ENCODE measurements at regions not wholly inside any gene's neighbourhood (a gene's known extent, or its start where the extent isn't known, plus 50 kb on each side); places are given as distances from the start of the nearest gene placed in this dataset.
"Not testable (repeated sequence)": the region's sequence is repeated elsewhere in the genome, so short reads cannot be mapped to it uniquely, and the experiment has no call there.

- in situ Hi-C loops (cut with MboI; ENCODE audit: low sequenced_read_pairs) = no loop called here
Measured at GRCh38 chr3:158026236-158026635, 80.0 kb downstream of the SHOX2 start.

DNA sequence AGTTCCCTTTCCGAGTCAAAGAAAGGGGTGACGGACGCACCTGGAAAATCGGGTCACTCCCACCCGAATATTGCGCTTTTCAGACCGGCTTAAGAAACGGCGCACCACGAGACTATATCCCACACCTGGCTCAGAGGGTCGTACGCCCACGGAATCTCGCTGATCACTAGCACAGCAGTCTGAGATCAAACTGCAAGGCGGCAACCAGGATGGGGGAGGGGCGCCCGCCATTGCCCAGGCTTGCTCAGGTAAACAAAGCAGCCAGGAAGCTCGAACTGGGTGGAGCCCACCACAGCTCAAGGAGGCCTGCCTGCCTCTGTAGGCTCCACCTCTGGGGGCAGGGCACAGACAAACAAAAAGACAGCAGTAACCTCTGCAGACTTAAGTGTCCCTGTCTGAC is 86.3 kb downstream of the SHOX2 start:
- in situ Hi-C loops (cut with MboI; ENCODE audit: low sequenced_read_pairs) = not testable (repeated sequence)

GRCh38 chr3:158018462-158018861 is 87.8 kb downstream of the SHOX2 start:
- in situ Hi-C loops (cut with MboI; ENCODE audit: low sequenced_read_pairs) = no loop called here

DNA sequence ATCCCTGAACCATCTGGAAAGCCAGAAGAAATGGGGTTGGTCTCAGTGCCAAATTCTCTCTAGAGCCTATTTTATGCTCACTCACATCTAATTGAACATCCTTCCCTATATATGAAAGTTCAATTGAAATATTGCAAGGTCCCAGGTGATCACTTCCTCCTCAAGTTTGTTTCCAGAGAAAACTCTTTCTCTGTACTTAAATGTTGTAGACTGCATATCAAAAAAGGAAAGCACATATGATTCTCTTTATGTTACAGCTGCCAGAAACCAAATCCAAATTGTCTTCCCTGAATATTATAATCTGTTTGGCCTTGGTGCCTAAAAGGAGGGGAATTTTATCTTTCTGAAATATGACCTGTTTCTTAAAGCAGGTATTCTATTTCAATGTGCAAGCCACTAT is 93.3 kb downstream of the SHOX2 start:
- in situ Hi-C loops (cut with MboI; ENCODE audit: low sequenced_read_pairs) = no loop called here

DNA sequence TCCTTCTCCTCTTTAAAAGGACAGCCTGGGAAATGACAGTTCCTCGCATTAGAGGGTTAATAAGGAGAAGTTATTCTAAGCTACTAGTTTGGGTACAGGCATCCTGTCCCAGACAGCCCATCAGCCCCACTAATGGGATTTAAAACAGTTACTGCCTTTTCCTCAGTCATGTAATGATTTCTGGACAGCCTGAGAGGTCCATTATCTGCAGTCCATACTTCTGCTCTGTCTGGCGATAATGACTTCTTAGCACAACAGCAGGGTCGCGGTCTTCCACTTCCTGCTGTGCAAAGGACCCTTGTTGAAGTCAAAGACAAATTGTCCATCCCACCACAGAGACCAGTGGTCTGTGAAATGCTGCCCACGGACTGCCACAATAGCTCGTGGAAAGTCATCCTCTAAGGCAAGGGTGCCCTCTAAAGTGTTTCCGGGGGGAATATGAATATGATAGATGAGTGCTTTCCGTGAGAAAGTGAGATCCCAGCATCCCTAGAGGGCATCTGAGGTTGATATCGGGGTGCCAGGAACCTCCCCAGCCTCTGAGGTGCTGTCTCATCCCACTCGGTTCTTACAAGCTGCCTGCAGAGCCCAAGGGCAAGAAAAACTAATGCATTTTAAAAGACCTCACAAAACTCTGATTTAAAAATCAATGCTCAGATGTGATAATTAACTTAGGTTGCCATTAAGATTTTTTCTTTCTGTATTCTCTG is 100.7 kb downstream of the SHOX2 start:
- in situ Hi-C loops (cut with MboI; ENCODE audit: low sequenced_read_pairs) = no loop called here

DNA sequence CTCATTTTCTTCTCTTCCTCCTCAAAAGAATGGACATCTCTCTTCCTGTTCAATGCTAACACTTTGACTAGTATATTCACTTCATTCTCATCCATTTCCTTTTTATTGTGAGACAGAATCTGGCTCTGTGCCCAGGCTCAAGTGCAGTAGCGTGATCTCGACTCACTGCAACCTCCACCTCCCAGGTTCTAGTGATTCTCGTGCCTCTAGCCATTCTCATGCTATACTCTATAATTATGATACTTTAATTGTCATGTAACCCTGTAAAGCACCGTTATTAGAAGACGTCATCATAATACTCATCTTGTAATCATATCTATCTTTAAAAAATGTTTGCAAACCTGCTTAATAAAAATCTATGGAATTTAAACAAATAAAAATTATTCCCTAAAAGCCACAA is 107.0 kb downstream of the SHOX2 start:
- in situ Hi-C loops (cut with MboI; ENCODE audit: low sequenced_read_pairs) = no loop called here

GRCh38 chr3:157982359-157982758 is 123.9 kb downstream of the SHOX2 start:
- in situ Hi-C loops (cut with MboI; ENCODE audit: low sequenced_read_pairs) = no loop called here

DNA sequence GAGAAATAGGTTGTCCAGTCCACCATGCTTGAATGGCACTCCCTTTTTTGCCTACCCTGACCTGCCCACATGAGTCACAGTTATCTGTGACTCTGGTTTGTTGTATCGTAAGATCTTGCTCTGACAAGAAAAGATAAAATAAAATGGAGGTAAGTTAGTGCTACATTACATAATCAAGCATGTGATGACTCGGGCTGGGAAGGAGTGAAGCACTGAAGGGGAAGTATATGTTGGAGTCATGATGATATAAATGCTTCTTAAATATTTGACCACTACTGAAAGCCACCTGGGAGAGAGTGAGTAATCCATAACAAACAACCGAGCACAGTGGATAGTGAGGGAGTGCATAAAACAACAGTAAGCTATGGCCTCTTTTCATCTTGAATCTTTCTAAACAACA is 124.4 kb downstream of the SHOX2 start:
- in situ Hi-C loops (cut with MboI; ENCODE audit: low sequenced_read_pairs) = no loop called here

DNA sequence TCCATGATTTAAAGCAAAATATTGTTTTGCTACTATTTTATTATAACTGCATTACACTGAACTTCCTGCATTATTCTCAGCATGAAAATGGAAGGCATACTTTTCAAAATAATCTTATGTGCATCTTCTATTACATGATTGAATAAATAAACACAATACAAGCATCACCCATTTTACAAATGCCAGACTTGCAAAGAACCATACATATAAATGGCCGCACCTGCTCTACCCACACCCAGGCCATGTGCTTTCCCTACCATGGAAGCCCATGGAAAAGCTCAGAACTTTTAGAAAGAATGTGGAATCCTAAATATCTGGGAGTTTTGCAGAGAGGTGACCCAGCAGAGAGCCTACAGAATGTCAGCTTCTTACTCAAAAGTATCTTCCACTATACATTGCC is 127.2 kb downstream of the SHOX2 start:
- in situ Hi-C loops (cut with MboI; ENCODE audit: low sequenced_read_pairs) = no loop called here

GRCh38 chr3:157961665-157962064 is 144.6 kb downstream of the SHOX2 start:
- in situ Hi-C loops (cut with MboI; ENCODE audit: low sequenced_read_pairs) = no loop called here

- in situ Hi-C loops (cut with MboI; ENCODE audit: low sequenced_read_pairs) = no loop called here
Measured at GRCh38 chr3:157958457-157958856, 147.8 kb downstream of the SHOX2 start.

- in situ Hi-C loops (cut with MboI; ENCODE audit: low sequenced_read_pairs) = no loop called here
Measured at GRCh38 chr3:157956850-157957249, 149.4 kb downstream of the SHOX2 start.

DNA sequence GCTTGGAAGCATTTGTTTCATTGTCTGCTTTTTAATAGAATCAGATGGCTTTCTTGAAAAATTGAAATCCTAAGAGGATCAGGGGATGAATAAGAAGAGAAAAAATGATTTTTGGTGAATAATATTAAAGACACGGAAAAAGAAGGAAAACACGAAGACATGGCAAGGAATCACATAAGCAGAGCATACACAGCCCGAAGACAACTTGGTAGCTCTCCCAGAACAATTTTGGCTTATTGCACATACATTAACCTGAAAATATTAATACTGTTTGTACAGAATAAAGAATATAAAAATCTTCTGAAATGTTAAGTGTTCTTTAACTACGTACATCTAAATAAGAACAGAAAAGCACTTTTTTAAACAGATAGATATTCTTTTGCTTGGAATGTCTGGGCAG is 150.0 kb downstream of the SHOX2 start:
- in situ Hi-C loops (cut with MboI; ENCODE audit: low sequenced_read_pairs) = no loop called here

DNA sequence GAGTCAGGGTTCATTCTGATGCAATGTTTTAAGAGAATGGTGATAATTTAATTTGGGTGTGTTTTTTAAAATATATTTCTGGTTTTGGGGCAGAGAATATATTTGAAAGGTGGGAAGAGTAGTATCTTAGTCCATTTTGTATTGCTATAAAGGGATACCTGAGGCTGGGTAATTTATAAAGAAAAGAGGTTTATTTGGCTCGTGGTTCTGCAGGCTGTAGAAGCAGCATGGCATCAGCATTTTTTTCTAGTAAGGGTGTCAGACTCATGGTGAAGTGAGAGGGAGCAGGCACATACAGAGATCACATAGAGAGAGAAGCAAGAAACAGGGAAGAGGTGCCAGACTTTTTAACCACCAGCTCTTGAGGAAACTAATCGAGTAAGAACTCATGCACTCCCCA is 152.7 kb downstream of the SHOX2 start:
- in situ Hi-C loops (cut with MboI; ENCODE audit: low sequenced_read_pairs) = no loop called here

- in situ Hi-C loops (cut with MboI; ENCODE audit: low sequenced_read_pairs) = no loop called here
Measured at GRCh38 chr3:157948605-157949383, 157.4 kb downstream of the SHOX2 start.

DNA sequence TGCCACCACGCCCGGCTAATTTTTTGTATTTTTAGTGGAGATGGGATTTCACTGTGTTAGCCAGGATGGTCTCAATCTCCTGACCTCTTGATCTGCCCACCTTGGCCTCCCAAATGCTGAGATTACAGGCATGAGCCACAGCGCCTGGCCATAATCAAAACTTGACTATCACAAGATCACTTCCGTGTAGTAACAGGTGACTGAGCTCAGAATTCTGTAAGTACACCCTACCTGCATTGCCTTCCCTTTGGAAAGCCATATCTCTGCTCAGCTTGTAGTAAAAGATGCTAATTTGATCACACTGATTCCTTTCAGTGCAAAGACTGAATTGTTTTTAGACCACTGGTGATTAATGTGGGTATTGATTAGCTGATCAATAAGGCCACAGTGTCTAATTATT is 167.1 kb downstream of the SHOX2 start:
- in situ Hi-C loops (cut with MboI; ENCODE audit: low sequenced_read_pairs) = no loop called here

- in situ Hi-C loops (cut with MboI; ENCODE audit: low sequenced_read_pairs) = no loop called here
Measured at GRCh38 chr3:157938154-157938779, 168.0 kb downstream of the SHOX2 start.

GRCh38 chr3:157931517-157931916 is 174.7 kb downstream of the SHOX2 start:
- in situ Hi-C loops (cut with MboI; ENCODE audit: low sequenced_read_pairs) = no loop called here

GRCh38 chr3:157930000-157930780 is 176.0 kb downstream of the SHOX2 start:
- in situ Hi-C loops (cut with MboI; ENCODE audit: low sequenced_read_pairs) = no loop called here

DNA sequence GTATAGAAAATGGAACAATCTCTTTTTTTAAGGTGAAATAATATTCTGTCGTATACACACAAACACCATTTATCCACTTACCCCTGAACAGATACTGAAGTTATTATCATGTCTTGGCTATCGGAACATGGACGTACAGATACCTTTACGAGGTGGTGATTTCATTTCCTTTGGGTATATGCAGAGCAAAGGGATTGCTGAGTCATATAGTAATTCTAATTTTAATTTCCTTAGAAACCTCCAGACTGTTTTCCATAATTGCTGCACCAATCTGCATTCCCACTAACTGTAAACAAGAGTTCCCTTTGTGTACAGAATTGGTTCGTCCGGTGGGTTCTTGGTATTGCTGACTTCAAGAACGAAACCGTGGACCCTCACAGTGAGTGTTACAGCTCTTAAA is 179.4 kb downstream of the SHOX2 start:
- in situ Hi-C loops (cut with MboI; ENCODE audit: low sequenced_read_pairs) = no loop called here

GRCh38 chr3:157922614-157923013 is 183.6 kb downstream of the SHOX2 start:
- in situ Hi-C loops (cut with MboI; ENCODE audit: low sequenced_read_pairs) = no loop called here

All from HL-60/S4 treated with retinoic acid at 250 ng/mL for 4 days and 3 days (cell line).